GM12878 (cell line): ENCODE measurements at regions not wholly inside any gene's neighbourhood (a gene's known extent, or its start where the extent isn't known, plus 50 kb on each side); places are given as distances from the start of the nearest gene placed in this dataset.

Experiments used
- EZH2 ChIP-seq: IDR thresholded peaks from 2 replicates; pipeline ENCODE4 v1.6.1; 2012; ENCODE audit warnings: low read depth, mild to moderate bottlenecking, control low read depth, inconsistent platforms, low read length, borderline replicate concordance; ENCODE audit not compliant: control insufficient read depth
- FOXM1 ChIP-seq: IDR thresholded peaks from 2 replicates; pipeline ENCODE4 v1.6.1; 2012; ENCODE audit warnings: low read depth, mild to moderate bottlenecking, inconsistent platforms, low read length, moderate library complexity
- KAT2A ChIP-seq: conservative IDR thresholded peaks from 2 replicates; pipeline ENCODE4 v1.6.1; 2011; ENCODE audit warnings: low read depth, low read length; ENCODE audit not compliant: control insufficient read depth
- RAD51 ChIP-seq: fragments of 450-650 bp; IDR thresholded peaks from 2 replicates; pipeline ENCODE4 v1.6.1; 2016; ENCODE audit warnings: moderate library complexity, mild to moderate bottlenecking, inconsistent platforms
- SIN3A ChIP-seq: IDR thresholded peaks from 2 replicates; pipeline ENCODE4 v1.6.1; 2012; ENCODE audit warnings: low read depth, low read length, improper control_type of control experiment
- SMAD5 ChIP-seq: IDR thresholded peaks from 2 replicates; pipeline ENCODE4 v1.6.1; 2016; ENCODE audit warnings: antibody characterized with exemption, low read depth
- TARDBP ChIP-seq: IDR thresholded peaks from 2 replicates; pipeline ENCODE4 v1.6.1; 2016; ENCODE audit warnings: borderline replicate concordance
- TF ChIP-seq, protein P1 (sequence below), 3 experiments: IDR thresholded peaks in 2 of 3; conservative IDR thresholded peaks in 1 of 3; 2 replicates each; pipeline ENCODE4 v1.5.1; 2011; ENCODE audit warnings: low read depth in 3 of 3, low read length in 3 of 3, mild to moderate bottlenecking in 3 of 3, control low read depth in 2 of 3, moderate library complexity in 2 of 3, inconsistent platforms in 1 of 3, mixed read lengths in 1 of 3; ENCODE audit not compliant: control insufficient read depth in 2 of 3, insufficient read depth in 1 of 3; ENCODE audit errors: extremely low read depth in 1 of 3

GRCh38 chr6:12480379-12480778, 190.2 kb downstream of the EDN1 start:
- TF ChIP-seq TARDBP (no peak), FOXM1 (no peak), RAD51 (no peak), KAT2A (no peak), EZH2 (no peak), SMAD5 (no peak), SIN3A (no peak)
- TF ChIP-seq, protein P1, sequence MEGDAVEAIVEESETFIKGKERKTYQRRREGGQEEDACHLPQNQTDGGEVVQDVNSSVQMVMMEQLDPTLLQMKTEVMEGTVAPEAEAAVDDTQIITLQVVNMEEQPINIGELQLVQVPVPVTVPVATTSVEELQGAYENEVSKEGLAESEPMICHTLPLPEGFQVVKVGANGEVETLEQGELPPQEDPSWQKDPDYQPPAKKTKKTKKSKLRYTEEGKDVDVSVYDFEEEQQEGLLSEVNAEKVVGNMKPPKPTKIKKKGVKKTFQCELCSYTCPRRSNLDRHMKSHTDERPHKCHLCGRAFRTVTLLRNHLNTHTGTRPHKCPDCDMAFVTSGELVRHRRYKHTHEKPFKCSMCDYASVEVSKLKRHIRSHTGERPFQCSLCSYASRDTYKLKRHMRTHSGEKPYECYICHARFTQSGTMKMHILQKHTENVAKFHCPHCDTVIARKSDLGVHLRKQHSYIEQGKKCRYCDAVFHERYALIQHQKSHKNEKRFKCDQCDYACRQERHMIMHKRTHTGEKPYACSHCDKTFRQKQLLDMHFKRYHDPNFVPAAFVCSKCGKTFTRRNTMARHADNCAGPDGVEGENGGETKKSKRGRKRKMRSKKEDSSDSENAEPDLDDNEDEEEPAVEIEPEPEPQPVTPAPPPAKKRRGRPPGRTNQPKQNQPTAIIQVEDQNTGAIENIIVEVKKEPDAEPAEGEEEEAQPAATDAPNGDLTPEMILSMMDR (IDR thresholded peaks at IDR 0.05 in 2 of 3, conservative IDR thresholded peaks at IDR 0.05 in 1 of 3; ENCODE audit: control insufficient read depth in 2 of 3, extremely low read depth in 1 of 3, insufficient read depth in 1 of 3, low read depth in 3 of 3, low read length in 3 of 3), result no peak
